HUDEP-2 (cell line): ENCODE measurements at regions not wholly inside any gene's neighbourhood (a gene's known extent, or its start where the extent isn't known, plus 50 kb on each side); places are given as distances from the start of the nearest gene placed in this dataset.

ENCODE experiments used
- DNase-seq, 76 experiments: peaks; one replicate each; lab custom pipeline; 2025; ENCODE audit not compliant: unreplicated experiment in 76 of 76; lab: John Stamatoyannopoulos, UW

GRCh38 chr6:132144456-132144855 lies 193.3 kb upstream of the CCN2 start:
- no peak for DNase-seq

- no peak for DNase-seq
Observed at GRCh38 chr6:132143258-132143657, 192.1 kb upstream of the CCN2 start.

- no peak for DNase-seq
Observed at GRCh38 chr6:132142768-132143167, 191.6 kb upstream of the CCN2 start.

GRCh38 chr6:132142308-132142707 lies 191.1 kb upstream of the CCN2 start:
- DNase-seq = no peak

GRCh38 chr6:132140189-132140588 lies 189.0 kb upstream of the CCN2 start:
- DNase-seq = no peak

- no peak for DNase-seq
Observed at GRCh38 chr6:132139611-132140010, 188.4 kb upstream of the CCN2 start.

GRCh38 chr6:132136981-132137380 lies 185.8 kb upstream of the CCN2 start:
- no peak for DNase-seq

- DNase-seq = no peak
Observed at GRCh38 chr6:132135409-132135808, 184.2 kb upstream of the CCN2 start.

- no peak for DNase-seq
Observed at GRCh38 chr6:132133736-132134445, 182.7 kb upstream of the CCN2 start.

GRCh38 chr6:132132924-132133639 lies 181.9 kb upstream of the CCN2 start:
- no peak for DNase-seq

GRCh38 chr6:132132422-132132821 lies 181.2 kb upstream of the CCN2 start:
- DNase-seq = no peak

- no peak for DNase-seq
Observed at GRCh38 chr6:132131758-132132157, 180.6 kb upstream of the CCN2 start.

- no peak for DNase-seq
Observed at GRCh38 chr6:132131351-132131750, 180.2 kb upstream of the CCN2 start.

GRCh38 chr6:132130626-132131298 lies 179.6 kb upstream of the CCN2 start:
- no peak for DNase-seq

- no peak for DNase-seq
Observed at GRCh38 chr6:132128424-132128823, 177.3 kb upstream of the CCN2 start.

GRCh38 chr6:132126150-132126549 lies 175.0 kb upstream of the CCN2 start:
- DNase-seq = no peak

- DNase-seq = no peak
Observed at GRCh38 chr6:132122871-132123270, 171.7 kb upstream of the CCN2 start.

GRCh38 chr6:132122176-132122575 lies 171.0 kb upstream of the CCN2 start:
- no peak for DNase-seq

GRCh38 chr6:132118144-132118543 lies 167.0 kb upstream of the CCN2 start:
- no peak for DNase-seq

GRCh38 chr6:132115714-132116366 lies 164.7 kb upstream of the CCN2 start:
- no peak for DNase-seq

- DNase-seq = no peak
Observed at GRCh38 chr6:132114201-132114825, 163.1 kb upstream of the CCN2 start.
